ENCODE measurements at regions not wholly inside any gene's neighbourhood (a gene's known extent, or its start where the extent isn't known, plus 50 kb on each side); places are given as distances from the start of the nearest gene placed in this dataset.

- TF ChIP-seq CTCF (IDR thresholded peaks at IDR 0.05 in 2 of 3, conservative IDR thresholded peaks at IDR 0.05 in 1 of 3; ENCODE audit: control insufficient read depth in 2 of 3, extremely low read depth in 1 of 3, insufficient read depth in 1 of 3, low read depth in 3 of 3, low read length in 3 of 3) (no peak), BCL11A (IDR thresholded peaks at IDR 0.05; ENCODE audit: low read depth, low read length) (no peak), EZH2 (IDR thresholded peaks at IDR 0.05; ENCODE audit: borderline replicate concordance, control insufficient read depth, low read depth, low read length) (no peak), ZNF687 (IDR thresholded peaks at IDR 0.05) (no peak), MYC (IDR thresholded peaks at IDR 0.05; ENCODE audit: insufficient read depth, insufficient read length, insufficient replicate concordance, low read length, severe bottlenecking) (no peak), RAD21 (IDR thresholded peaks at IDR 0.05; ENCODE audit: insufficient read depth, low read depth, low read length) (no peak), CREB1 (IDR thresholded peaks at IDR 0.05; ENCODE audit: low read depth) (no peak), TAF1 (IDR thresholded peaks at IDR 0.05; ENCODE audit: borderline replicate concordance, low read depth, low read length) (no peak), CBX5 (IDR thresholded peaks at IDR 0.05; ENCODE audit: low read depth) (no peak), MAX (IDR thresholded peaks at IDR 0.05; ENCODE audit: low read depth, low read length) (no peak), BHLHE40 (IDR thresholded peaks at IDR 0.05; ENCODE audit: borderline replicate concordance in 1 of 2, low read depth in 2 of 2, low read length in 1 of 2) (no peak), NR2C2 (IDR thresholded peaks at IDR 0.05; ENCODE audit: borderline replicate concordance, control insufficient read depth, insufficient read length, low read depth) (no peak)
Observed at GRCh38 chr4:160326110-160326509, 1223.2 kb downstream of the RAPGEF2 start.
